NCI-H1694 treated with DMSO at 0.1 percent for 48 hours (cell line): ENCODE measurements at regions not wholly inside any gene's neighbourhood (a gene's known extent, or its start where the extent isn't known, plus 50 kb on each side); places are given as distances from the start of the nearest gene placed in this dataset.
"Not testable (repeated sequence)": the region's sequence is repeated elsewhere in the genome, so short reads cannot be mapped to it uniquely, and the experiment has no call there.

ENCODE experiments used
- DNase-seq: peaks from one replicate; lab custom pipeline; 2025; lab: John Stamatoyannopoulos, UW

DNA sequence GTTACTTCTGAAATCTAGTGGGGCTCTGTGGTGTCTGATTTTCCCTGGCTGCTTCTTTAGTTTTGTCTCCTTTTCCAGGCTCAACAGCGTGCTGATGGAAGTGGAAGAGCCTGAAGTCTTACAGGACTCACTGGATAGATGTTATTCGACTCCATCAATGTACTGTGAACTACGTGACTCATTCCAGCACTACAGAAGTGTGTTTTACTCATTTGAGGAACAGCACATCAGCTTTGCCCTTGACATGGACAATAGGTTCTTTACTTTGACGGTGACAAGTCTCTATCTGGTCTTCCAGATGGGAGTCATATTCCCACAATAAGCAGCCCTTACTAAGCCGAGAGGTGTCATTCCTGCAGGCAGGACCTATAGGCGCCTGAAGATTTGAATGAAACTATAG is 51.1 kb downstream of the NBPF8 start:
- DNase-seq: not testable (repeated sequence)

GRCh38 chr1:120477663-120478062 is 62.8 kb downstream of the NBPF8 start:
- DNase-seq: not testable (repeated sequence)

DNA sequence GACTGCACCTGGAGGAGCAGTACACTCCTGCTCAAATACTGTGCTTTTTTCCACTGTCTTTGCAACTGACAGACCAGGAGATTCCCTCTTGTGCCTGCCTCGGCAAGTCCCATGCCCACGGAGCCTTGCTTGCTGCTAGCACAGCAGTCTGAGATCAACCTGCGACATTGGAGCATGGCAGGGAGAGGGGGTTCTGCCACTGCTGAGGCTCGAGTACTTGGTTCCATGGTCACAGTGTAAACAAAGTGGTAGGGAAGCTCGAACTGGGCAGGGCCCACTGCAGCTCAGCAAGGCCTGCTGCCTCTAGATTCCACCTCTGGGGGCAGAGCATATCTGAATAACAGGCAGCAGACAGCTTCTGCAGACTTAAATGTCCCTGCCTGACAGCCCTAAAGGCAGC is 63.6 kb downstream of the NBPF8 start:
- DNase-seq: not testable (repeated sequence)

DNA sequence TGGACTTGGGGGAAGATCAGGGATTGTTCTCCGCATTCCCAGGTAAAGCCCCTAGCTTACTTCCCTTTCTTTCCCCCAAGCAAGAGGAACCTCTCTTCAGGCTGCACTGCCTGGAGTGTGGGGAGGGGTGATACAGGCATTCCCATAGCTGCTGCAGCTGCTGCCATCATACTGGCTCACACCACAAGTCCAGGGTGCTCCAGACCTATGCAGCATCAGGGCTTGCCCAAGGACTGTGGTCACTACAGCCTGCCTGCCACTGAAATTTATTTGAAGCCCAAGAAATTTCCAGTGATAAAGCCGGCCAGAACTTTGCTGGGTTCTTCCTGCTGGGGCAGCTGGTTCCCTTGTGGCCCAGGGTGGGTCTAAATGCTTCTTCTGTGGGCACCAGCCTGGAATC is 72.7 kb downstream of the NBPF8 start:
- DNase-seq: not testable (repeated sequence)

- DNase-seq: not testable (repeated sequence)
Measured at GRCh38 chr1:120489217-120489616, 74.4 kb downstream of the NBPF8 start.

GRCh38 chr1:120497145-120497544 is 82.3 kb downstream of the NBPF8 start:
- DNase-seq: not testable (repeated sequence)

GRCh38 chr1:120503284-120503683 is 88.4 kb downstream of the NBPF8 start:
- not testable (repeated sequence) for DNase-seq

- DNase-seq: not testable (repeated sequence)
Measured at GRCh38 chr1:120506352-120506751, 91.5 kb downstream of the NBPF8 start.

GRCh38 chr1:120508351-120508750 is 93.5 kb downstream of the NBPF8 start:
- not testable (repeated sequence) for DNase-seq

DNA sequence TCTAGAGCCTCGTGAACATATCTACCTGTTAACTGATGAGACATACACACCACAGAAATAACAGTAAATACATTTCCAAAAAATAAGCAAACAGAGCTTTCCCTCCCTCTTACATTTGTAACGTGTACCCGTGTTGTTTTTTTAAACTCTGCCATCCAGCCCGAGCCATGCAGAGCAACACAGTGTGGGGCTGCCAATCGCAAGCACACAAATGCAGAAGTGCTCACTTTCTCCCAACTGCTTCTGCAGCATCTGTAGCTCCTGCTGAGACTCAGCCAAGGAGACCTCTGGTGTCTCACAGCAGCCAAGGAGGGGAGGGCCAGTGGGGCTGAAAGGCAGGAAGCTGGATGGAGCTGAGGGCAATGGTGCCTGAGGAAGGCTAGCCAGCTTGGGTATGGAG is 94.4 kb downstream of the NBPF8 start:
- not testable (repeated sequence) for DNase-seq

GRCh38 chr1:120513099-120513498 is 98.3 kb downstream of the NBPF8 start:
- DNase-seq: not testable (repeated sequence)

DNA sequence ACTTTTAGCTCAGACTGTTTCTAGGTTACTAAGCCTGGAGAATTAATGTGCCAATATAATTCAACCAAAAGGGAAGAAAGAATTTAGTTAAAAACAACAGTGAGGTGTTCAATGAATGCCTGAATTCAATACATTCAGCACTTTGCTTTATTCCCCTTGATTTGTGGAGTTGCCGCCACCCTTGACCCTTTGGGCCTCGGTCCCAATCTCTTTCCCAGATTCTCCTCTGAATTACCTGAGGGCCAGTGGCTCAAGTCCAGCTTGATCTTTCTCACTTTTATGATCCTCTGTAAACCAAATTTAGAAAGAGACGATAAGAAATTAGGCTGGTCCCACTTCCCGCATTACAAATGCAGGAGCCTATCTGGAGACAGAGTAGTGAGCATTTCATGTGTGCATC is 98.7 kb downstream of the NBPF8 start:
- DNase-seq: not testable (repeated sequence)

GRCh38 chr1:120519196-120519595 is 104.4 kb downstream of the NBPF8 start:
- DNase-seq: not testable (repeated sequence)

- not testable (repeated sequence) for DNase-seq
Measured at GRCh38 chr1:120524416-120524815, 109.6 kb downstream of the NBPF8 start.

DNA sequence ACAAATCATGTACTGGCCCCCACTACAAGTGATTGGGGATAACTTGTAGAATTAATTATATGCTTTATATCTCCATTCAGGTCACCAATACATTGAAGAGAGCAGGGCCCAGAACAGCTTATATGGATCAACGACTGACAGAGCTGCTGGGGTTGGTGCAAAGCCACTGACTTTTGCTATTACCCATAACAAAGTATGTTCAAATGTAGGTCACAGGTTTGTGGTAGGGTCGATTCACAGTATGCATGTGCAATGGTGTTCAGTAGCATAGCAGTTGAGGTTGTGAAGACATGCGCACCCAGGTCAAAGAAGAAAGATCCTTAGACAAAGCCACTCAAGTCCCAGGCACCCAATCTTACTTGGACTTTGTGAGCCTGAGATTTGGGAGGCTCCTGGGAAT is 110.6 kb downstream of the NBPF8 start:
- DNase-seq: not testable (repeated sequence)

DNA sequence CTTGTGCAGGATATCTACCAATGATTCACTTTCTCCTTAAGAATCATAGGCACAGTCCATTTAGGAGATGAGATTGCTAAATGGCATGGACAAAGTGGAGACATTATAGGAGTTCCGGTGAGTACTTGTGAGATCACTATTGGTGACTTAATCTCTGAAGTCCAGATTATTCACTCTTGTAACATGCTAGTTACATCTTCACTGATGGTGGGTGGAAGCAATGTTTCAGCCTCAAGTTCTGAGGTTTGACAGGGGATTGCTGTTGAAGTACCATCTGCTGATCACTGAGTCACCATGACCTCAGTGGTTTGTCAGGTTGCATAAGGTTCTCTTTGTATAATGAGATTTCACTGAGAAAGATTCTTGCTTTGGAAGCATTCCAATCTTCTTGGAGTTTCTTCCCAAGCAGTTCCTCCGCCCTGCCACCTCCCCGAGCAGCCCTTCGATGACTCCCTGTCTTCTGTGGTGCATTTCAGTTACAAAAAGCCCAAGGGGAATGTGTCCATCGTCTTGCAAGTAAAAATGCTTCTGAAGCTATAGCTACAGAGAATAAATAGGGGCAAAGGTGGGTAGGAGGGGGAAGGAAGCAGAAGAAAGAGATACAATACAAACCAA is 114.7 kb downstream of the NBPF8 start:
- DNase-seq: not testable (repeated sequence)

- not testable (repeated sequence) for DNase-seq
Measured at GRCh38 chr1:120531455-120531854, 116.6 kb downstream of the NBPF8 start.

DNA sequence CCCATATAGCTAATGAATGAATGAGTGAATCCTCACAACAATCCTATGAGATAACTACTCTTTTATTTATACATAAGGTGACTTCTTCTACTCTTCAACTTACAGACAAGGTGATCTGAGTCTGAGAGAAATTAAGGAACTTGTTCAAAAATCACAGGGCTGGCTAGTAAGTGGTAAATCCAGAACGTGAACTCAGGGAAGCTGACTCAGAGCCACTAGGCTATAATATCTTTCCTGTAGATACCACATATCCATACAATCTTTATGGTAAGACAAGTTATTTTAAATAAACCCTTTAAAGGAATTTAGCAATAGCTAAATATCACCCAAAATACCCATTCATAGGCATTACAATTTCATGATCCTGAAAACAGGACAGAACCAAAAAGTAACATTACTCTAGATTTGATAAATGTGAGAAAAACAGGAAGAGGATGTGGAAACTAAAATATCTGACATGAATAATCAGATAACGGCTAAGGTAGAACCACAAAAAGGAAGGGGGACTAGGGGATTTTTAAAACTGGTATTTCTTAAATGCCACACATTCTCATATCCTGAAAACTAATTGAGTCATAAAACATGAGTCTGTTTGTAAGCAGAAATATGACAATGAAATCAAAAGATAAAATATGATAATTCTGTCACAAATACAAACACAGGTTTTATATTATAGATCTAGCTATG is 119.7 kb downstream of the NBPF8 start:
- DNase-seq: not testable (repeated sequence)

- not testable (repeated sequence) for DNase-seq
Measured at GRCh38 chr1:120535052-120535451, 120.2 kb downstream of the NBPF8 start.

GRCh38 chr1:120541394-120541793 is 126.6 kb downstream of the NBPF8 start:
- DNase-seq: not testable (repeated sequence)

GRCh38 chr1:120542365-120542764 is 127.5 kb downstream of the NBPF8 start:
- not testable (repeated sequence) for DNase-seq

GRCh38 chr1:120542940-120543339 is 128.1 kb downstream of the NBPF8 start:
- DNase-seq: not testable (repeated sequence)

DNA sequence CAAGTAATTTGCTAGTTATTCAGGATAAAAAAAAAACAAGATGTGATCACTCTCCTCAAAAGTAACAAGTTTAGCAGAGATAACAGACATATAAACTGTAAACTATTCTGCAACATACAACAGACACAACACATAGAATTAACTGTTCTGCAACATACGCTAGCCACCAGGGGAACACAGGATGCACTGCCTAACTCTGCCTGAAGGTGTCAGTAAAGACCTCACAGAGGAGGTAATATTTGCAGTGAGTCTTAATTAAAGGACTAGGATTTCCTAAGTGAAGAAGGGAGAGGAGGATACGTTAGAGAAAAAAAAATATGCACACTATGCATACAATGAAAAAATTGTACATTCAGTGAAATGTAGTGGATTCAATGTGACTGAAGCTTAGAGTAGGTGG is 129.6 kb downstream of the NBPF8 start:
- not testable (repeated sequence) for DNase-seq
